ENCODE measurements at regions not wholly inside any gene's neighbourhood (a gene's known extent, or its start where the extent isn't known, plus 50 kb on each side); places are given as distances from the start of the nearest gene placed in this dataset.

DNA sequence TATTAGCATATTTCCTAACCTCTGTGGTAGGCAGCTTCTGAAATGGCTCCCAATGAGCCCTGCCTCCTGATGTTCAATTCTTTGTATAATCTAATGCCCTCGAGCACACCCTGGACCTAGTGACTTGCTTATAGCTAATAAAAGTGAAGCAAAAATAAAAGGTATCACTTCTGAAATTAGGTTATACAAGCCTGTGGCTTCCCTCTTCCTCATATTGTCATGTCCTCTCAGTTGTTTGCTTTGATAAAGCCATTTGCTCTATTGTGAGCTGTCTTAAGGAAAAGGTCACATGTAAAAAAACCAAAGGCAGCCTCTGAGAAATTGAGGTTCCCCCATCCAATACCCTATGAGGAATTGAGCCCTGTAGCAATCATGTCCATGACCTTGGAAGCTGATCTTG lies 442.1 kb upstream of the ADGRB3 start:
- TF ChIP-seq, protein P1, sequence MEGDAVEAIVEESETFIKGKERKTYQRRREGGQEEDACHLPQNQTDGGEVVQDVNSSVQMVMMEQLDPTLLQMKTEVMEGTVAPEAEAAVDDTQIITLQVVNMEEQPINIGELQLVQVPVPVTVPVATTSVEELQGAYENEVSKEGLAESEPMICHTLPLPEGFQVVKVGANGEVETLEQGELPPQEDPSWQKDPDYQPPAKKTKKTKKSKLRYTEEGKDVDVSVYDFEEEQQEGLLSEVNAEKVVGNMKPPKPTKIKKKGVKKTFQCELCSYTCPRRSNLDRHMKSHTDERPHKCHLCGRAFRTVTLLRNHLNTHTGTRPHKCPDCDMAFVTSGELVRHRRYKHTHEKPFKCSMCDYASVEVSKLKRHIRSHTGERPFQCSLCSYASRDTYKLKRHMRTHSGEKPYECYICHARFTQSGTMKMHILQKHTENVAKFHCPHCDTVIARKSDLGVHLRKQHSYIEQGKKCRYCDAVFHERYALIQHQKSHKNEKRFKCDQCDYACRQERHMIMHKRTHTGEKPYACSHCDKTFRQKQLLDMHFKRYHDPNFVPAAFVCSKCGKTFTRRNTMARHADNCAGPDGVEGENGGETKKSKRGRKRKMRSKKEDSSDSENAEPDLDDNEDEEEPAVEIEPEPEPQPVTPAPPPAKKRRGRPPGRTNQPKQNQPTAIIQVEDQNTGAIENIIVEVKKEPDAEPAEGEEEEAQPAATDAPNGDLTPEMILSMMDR (IDR thresholded peaks at IDR 0.05; ENCODE audit: poor library complexity), result no peak
- TF ChIP-seq EZH2 (IDR thresholded peaks at IDR 0.05; ENCODE audit: borderline replicate concordance), result no peak
- TF ChIP-seq EZH2phosphoT487 (IDR thresholded peaks at IDR 0.05; ENCODE audit: low read depth, severe bottlenecking, unreplicated experiment), result no peak

Data from hepatocyte (in vitro differentiated cells).